Epithelial cell of esophagus (primary cell): ENCODE measurements at regions not wholly inside any gene's neighbourhood (a gene's known extent, or its start where the extent isn't known, plus 50 kb on each side); places are given as distances from the start of the nearest gene placed in this dataset.
"Not testable (repeated sequence)": the region's sequence is repeated elsewhere in the genome, so short reads cannot be mapped to it uniquely, and the experiment has no call there.

Experiments used
- DNase-seq: peaks from one replicate; pipeline ENCODE4 v3.0.0; 2010; ENCODE audit warnings: low read depth
- H3K4me3 ChIP-seq: 2 replicates; pipeline ENCODE4 v1.5.1; 2011; ENCODE audit warnings: mild to moderate bottlenecking, low read length, control low read depth
- TF ChIP-seq, protein P1 (sequence below): IDR thresholded peaks from 2 replicates; pipeline ENCODE4 v1.5.1; 2011; ENCODE audit warnings: low read depth, mild to moderate bottlenecking, low read length, control low read depth, inconsistent platforms; ENCODE audit not compliant: insufficient read depth; ENCODE audit errors: missing control alignments

DNA sequence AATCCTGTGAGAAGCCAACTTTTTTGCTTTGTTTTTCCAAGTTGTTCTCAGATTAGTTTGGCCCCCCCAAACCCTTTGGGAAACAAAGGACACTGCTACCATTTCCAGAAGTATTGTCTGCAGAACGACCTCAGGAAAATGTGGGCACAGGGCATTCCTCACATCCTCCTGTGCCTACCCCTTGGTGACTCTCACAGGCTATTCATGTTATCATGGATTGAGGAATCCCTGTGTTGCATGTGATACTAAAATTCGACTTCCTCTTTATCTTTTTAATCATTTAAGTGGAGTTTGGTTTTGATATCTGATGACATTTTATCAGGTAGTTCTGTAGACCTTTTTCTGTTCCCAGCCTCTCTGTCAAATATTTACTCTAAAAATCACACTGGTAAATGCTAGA lies 184.5 kb downstream of the FASLG start:
- TF ChIP-seq, protein P1, sequence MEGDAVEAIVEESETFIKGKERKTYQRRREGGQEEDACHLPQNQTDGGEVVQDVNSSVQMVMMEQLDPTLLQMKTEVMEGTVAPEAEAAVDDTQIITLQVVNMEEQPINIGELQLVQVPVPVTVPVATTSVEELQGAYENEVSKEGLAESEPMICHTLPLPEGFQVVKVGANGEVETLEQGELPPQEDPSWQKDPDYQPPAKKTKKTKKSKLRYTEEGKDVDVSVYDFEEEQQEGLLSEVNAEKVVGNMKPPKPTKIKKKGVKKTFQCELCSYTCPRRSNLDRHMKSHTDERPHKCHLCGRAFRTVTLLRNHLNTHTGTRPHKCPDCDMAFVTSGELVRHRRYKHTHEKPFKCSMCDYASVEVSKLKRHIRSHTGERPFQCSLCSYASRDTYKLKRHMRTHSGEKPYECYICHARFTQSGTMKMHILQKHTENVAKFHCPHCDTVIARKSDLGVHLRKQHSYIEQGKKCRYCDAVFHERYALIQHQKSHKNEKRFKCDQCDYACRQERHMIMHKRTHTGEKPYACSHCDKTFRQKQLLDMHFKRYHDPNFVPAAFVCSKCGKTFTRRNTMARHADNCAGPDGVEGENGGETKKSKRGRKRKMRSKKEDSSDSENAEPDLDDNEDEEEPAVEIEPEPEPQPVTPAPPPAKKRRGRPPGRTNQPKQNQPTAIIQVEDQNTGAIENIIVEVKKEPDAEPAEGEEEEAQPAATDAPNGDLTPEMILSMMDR = no peak
- no peak for DNase-seq
- H3K4me3 ChIP-seq = no peak overlapping the region

DNA sequence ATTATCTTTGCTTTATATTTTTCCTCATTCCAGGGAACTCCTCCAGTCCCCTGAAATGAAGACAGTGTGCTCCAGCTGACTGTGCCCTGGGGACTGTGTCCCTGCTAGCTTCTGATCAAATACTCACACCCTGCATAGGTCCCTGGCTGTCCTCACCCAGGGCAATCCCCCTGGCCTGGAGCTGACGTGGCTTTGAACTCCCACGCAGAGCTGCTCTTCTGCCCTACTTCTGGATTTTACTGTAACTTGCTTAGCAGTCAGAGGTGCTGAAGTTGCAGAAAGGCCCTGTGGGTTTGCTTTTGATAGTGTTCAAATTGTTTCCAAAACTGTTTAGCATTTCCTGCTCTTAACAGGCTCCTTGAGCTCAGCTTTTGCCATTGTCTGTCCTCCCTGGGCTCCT lies 186.5 kb downstream of the FASLG start:
- H3K4me3 ChIP-seq = no peak overlapping the region
- DNase-seq = no peak
- TF ChIP-seq, protein P1 = no peak

DNA sequence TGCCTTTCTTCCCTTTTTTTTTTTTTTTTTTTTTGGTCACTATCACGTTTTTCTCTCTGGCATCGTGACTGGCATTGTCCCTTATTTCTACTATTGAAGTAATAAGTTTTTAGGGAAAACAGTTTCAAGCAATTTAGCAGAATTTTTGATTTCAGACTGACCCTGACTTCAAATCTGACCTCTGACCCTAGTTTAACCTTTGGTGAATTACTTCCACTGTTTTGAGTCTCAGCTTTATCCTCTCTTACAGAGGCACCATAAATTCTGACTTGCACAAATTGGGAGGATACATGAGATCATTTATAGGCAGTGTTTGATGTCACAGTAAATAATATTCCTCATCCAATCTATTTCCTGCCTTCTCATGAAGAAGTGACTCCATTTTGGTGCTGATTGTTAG lies 187.0 kb downstream of the FASLG start:
- H3K4me3 ChIP-seq = no peak overlapping the region
- TF ChIP-seq, protein P1 = no peak
- no peak for DNase-seq

DNA sequence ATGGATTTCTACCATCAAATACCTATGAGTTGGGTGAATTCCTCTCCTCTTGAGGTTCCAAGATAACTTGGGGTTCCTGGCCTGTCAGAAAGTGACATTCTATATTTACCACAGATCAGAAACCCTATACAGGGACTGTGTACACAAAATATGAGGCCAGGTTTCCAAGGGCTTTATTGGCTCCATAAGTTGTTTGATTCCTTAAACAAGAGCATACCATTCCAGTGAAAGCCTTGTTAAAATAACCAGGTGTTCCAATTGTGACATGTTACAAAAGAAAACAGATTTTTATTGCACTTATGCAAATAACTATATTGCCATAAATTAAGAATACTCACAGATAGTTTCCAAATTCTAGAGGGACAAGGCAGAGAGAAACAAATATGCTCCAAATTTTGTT lies 188.9 kb downstream of the FASLG start:
- DNase-seq, H3K4me3 ChIP-seq: not testable (repeated sequence)

DNA sequence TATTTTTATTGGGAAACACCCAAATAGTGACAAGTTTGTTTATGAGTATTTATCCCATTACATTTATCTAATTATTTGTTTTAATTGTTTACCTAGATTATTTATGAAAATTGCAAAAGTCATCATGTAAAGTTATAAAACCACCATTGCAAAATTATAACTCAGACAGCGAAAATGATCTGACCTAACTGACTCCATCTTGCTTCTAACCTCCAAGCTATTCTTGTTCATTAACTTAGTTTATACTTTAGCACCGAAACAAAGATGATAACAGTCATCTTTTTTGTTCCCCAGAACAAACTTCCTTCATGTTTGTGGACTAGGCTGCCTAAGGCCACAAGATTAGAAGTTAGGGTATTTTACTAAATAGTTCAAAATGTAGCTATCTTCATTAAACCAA lies 190.8 kb downstream of the FASLG start:
- TF ChIP-seq, protein P1 = no peak
- no peak overlapping the region for H3K4me3 ChIP-seq
- DNase-seq = no peak

DNA sequence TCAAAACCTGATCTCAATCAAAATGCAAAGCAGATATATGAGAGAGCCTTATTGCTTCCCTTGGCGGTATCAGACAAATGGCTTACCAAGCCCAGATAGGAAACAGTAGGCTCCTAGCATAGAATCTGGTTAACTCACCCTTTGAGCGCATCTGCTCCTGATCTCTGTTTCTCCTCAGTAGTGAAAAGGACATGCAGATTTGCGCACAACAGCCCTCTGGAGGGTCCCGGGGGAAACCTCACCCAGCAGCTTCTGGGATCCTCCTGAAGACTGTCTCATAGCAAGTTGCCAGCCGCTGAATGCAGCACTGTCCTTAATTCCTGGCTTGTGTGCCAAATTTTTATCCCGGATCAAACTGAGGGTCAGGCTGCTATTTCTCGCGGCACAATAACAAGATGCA lies 192.2 kb downstream of the FASLG start:
- H3K4me3 ChIP-seq = no peak overlapping the region
- TF ChIP-seq, protein P1 = no peak
- DNase-seq = no peak

DNA sequence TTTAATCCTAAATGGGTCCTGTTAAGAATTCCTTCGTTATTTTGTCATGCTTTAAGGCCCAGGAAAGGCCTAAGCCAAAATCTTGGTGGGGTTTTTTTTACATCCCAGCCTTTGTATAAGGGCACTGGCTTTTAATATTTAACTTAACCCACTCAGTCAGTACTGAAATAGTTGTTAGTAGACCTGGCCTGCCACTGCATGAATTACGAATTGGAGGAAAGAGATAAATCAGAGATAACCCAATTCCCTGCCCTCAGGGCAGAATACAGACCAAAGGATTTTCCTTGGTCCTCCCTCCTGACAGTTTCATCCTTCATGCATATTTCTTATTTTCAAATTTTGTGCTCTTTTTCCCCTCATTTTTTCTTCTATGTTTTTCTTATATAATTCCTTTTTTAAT lies 193.0 kb downstream of the FASLG start:
- DNase-seq = no peak
- no peak overlapping the region for H3K4me3 ChIP-seq
- TF ChIP-seq, protein P1 = no peak

DNA sequence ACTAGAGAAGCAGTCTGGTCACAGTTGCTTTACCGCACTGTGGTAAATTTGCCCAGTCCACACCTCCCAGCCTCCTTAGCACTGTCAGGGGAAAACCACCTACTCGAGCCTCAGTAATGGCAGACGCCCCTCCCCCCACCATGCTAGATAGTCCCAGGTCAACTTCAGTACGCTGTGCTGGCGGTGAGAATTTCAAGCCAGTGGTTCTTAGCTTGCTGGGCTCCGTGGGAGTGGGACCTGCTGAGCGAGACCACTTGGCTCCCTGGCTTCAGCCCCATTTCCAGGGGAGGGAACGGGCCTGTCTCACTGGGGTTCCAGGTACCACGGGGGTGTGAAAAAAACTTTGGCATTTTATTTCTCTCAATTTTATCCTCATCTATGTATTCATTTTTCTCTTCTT lies 194.8 kb downstream of the TNFSF18 start:
- H3K4me3 ChIP-seq = not testable (repeated sequence)

More for the DNA sequence above, 194.8 kb downstream of the TNFSF18 start:
- not testable (repeated sequence) for DNase-seq
